ENCODE measurements at regions not wholly inside any gene's neighbourhood (a gene's known extent, or its start where the extent isn't known, plus 50 kb on each side); places are given as distances from the start of the nearest gene placed in this dataset.

DNA sequence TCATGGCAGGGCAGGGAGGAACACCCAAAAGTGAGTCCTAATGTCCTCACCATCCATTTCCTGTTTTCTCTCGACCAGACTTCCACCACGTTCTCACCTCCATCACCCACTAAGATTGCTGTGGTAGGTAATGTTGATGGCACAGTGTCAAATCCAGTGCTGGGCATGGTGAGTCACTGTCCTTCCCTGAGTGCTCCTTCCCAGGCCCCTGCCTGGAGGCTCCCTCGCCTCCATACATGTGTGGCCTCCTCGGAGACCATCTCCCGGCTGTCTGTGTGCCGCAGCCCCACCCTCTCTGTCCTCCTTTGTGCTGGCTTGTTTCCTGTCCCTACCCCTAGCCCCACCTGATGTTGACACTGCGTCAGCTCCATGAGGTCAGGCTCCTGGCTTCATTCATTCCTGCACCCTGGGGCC is 177.5 kb downstream of the SYK start:
- TF ChIP-seq, protein P1, sequence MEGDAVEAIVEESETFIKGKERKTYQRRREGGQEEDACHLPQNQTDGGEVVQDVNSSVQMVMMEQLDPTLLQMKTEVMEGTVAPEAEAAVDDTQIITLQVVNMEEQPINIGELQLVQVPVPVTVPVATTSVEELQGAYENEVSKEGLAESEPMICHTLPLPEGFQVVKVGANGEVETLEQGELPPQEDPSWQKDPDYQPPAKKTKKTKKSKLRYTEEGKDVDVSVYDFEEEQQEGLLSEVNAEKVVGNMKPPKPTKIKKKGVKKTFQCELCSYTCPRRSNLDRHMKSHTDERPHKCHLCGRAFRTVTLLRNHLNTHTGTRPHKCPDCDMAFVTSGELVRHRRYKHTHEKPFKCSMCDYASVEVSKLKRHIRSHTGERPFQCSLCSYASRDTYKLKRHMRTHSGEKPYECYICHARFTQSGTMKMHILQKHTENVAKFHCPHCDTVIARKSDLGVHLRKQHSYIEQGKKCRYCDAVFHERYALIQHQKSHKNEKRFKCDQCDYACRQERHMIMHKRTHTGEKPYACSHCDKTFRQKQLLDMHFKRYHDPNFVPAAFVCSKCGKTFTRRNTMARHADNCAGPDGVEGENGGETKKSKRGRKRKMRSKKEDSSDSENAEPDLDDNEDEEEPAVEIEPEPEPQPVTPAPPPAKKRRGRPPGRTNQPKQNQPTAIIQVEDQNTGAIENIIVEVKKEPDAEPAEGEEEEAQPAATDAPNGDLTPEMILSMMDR (IDR thresholded peaks at IDR 0.05), result no peak
- TF ChIP-seq POLR2A (IDR thresholded peaks at IDR 0.05), result no peak
- 64 to 68% methylated on average over 7 of the region's 7 CpGs for WGBS, 2 donors
- Histone ChIP-seq H3K36me3 (no peaks in the 10 kb centered on the region), H3K9me3 (no peaks in the 10 kb centered on the region), H3K4me3 (no peak overlapping the region), H3K27ac (no peak overlapping the region), H3K4me1 (peaks cover 0 to 12% (median 0%) of the 10 kb centered on the region in 3 donors), H3K27me3 (no peaks in the 10 kb centered on the region)
- DNase-seq, result no peak
- intact Hi-C loops (cut with DNase I), result no loop called here

GRCh38 chr9:90979639-90980038 is 178.0 kb downstream of the SYK start:
- DNase-seq, result no peak
- no peaks in the 10 kb centered on the region for H3K27me3 ChIP-seq
- H3K27ac ChIP-seq, result no peak overlapping the region
- TF ChIP-seq, protein P1 (IDR thresholded peaks at IDR 0.05), result no peak
- no peak for TF ChIP-seq POLR2A (IDR thresholded peaks at IDR 0.05)
- H3K4me3 ChIP-seq, result no peak overlapping the region
- H3K4me1 ChIP-seq, result peaks cover 0 to 7% (median 0%) of the 10 kb centered on the region in 3 donors
- 51 to 60% methylated on average over 4 of the region's 4 CpGs for WGBS, 2 donors
- no peaks in the 10 kb centered on the region for H3K9me3 ChIP-seq
- H3K36me3 ChIP-seq, result no peaks in the 10 kb centered on the region
- intact Hi-C loops (cut with DNase I), result no loop called here

- intact Hi-C loops (cut with DNase I), result no loop called here
- no peaks in the 10 kb centered on the region for H3K36me3 ChIP-seq
- no peaks in the 10 kb centered on the region for H3K9me3 ChIP-seq
- H3K4me3 ChIP-seq, result no peak overlapping the region
- no peak overlapping the region for H3K27ac ChIP-seq
- peaks cover 0 to 10% (median 5%) of the 10 kb centered on the region in 3 donors for H3K4me1 ChIP-seq
- WGBS, 2 donors, result 72 to 76% methylated on average over 3 of the region's 3 CpGs
- no peak for TF ChIP-seq POLR2A (IDR thresholded peaks at IDR 0.05)
- DNase-seq, result no peak
- no peaks in the 10 kb centered on the region for H3K27me3 ChIP-seq
Observed at GRCh38 chr9:90981726-90982125, 180.1 kb downstream of the SYK start.

GRCh38 chr9:90983394-90983793 is 181.8 kb downstream of the SYK start:
- no peaks in the 10 kb centered on the region for H3K9me3 ChIP-seq
- no peaks in the 10 kb centered on the region for H3K27me3 ChIP-seq
- no peak for DNase-seq
- H3K4me3 ChIP-seq, result no peak overlapping the region
- 60 to 83% methylated on average over 1 to 2 of the region's 3 CpGs for WGBS, 2 donors
- TF ChIP-seq POLR2A (IDR thresholded peaks at IDR 0.05), result no peak
- TF ChIP-seq, protein P1 (IDR thresholded peaks at IDR 0.05), result peak in 1 of 6 experiments; percentile 19
- H3K27ac ChIP-seq, result no peak overlapping the region
- no peaks in the 10 kb centered on the region for H3K36me3 ChIP-seq
- intact Hi-C loops (cut with DNase I), result no loop called here
- peaks cover 0 to 10% (median 5%) of the 10 kb centered on the region in 3 donors for H3K4me1 ChIP-seq

- peaks cover 0 to 10% (median 5%) of the 10 kb centered on the region in 3 donors for H3K4me1 ChIP-seq
- no peak overlapping the region for H3K4me3 ChIP-seq
- H3K9me3 ChIP-seq, result peaks cover 0 to under 1% (median 0%) of the 10 kb centered on the region in 3 donors
- H3K27me3 ChIP-seq, result no peaks in the 10 kb centered on the region
- no peak overlapping the region for H3K27ac ChIP-seq
- no peak for DNase-seq
- intact Hi-C loops (cut with DNase I), result no loop called here
- TF ChIP-seq, protein P1 (IDR thresholded peaks at IDR 0.05), result no peak
- no peak for TF ChIP-seq POLR2A (IDR thresholded peaks at IDR 0.05)
- no peaks in the 10 kb centered on the region for H3K36me3 ChIP-seq
- 27 to 45% methylated on average over 3 of the region's 3 CpGs for WGBS, 2 donors
Observed at GRCh38 chr9:90985631-90986030, 184.0 kb downstream of the SYK start.

GRCh38 chr9:90986161-90986560 is 184.5 kb downstream of the SYK start:
- TF ChIP-seq, protein P1 (IDR thresholded peaks at IDR 0.05), result no peak
- TF ChIP-seq POLR2A (IDR thresholded peaks at IDR 0.05), result no peak
- Histone ChIP-seq H3K27ac (no peak overlapping the region), H3K27me3 (no peaks in the 10 kb centered on the region), H3K36me3 (no peaks in the 10 kb centered on the region), H3K4me1 (peaks cover 0 to 10% (median 5%) of the 10 kb centered on the region in 3 donors), H3K9me3 (peaks cover 0 to 5% (median 0%) of the 10 kb centered on the region in 3 donors), H3K4me3 (no peak overlapping the region)
- intact Hi-C loops (cut with DNase I), result no loop called here
- DNase-seq, result no peak
- WGBS, 2 donors, result 78 to 81% methylated on average over 3 of the region's 3 CpGs

Data from esophagus squamous epithelium (tissue), 5 donors.